ENCODE measurements at regions not wholly inside any gene's neighbourhood (a gene's known extent, or its start where the extent isn't known, plus 50 kb on each side); places are given as distances from the start of the nearest gene placed in this dataset.
"Not testable (repeated sequence)": the region's sequence is repeated elsewhere in the genome, so short reads cannot be mapped to it uniquely, and the experiment has no call there.

- DNase-seq (ENCODE audit: low spot score): no peak
- TF ChIP-seq CTCF (IDR thresholded peaks at IDR 0.05; ENCODE audit: extremely low read depth, insufficient read depth, missing control alignments): no peak
- in situ Hi-C loops (cut with MboI; ENCODE audit: low pct_unique_long_range_greater_than_20kb, low sequenced_read_pairs, unreplicated experiment): no loop called here
These were observed 98.6 kb downstream of the ZIC1 start for GRCh38 chr3:147507638-147508286.

- in situ Hi-C loops (cut with MboI; ENCODE audit: low pct_unique_long_range_greater_than_20kb, low sequenced_read_pairs, unreplicated experiment): no loop called here
- DNase-seq (ENCODE audit: low spot score): no peak
These were observed 100.3 kb downstream of the ZIC1 start for GRCh38 chr3:147509448-147509847.

GRCh38 chr3:147513785-147514184 lies 104.6 kb downstream of the ZIC1 start:
- in situ Hi-C loops (cut with MboI; ENCODE audit: low pct_unique_long_range_greater_than_20kb, low sequenced_read_pairs, unreplicated experiment): no loop called here
- DNase-seq (ENCODE audit: low spot score): no peak
- TF ChIP-seq CTCF (IDR thresholded peaks at IDR 0.05; ENCODE audit: extremely low read depth, insufficient read depth, missing control alignments): no peak

More at GRCh38 chr3:147509448-147509847, 100.3 kb downstream of the ZIC1 start:
- TF ChIP-seq CTCF (IDR thresholded peaks at IDR 0.05; ENCODE audit: extremely low read depth, insufficient read depth, missing control alignments): no peak

- in situ Hi-C loops (cut with MboI; ENCODE audit: low pct_unique_long_range_greater_than_20kb, low sequenced_read_pairs, unreplicated experiment): no loop called here
- TF ChIP-seq CTCF (IDR thresholded peaks at IDR 0.05; ENCODE audit: extremely low read depth, insufficient read depth, missing control alignments): no peak
These were observed 105.4 kb downstream of the ZIC1 start for GRCh38 chr3:147514366-147515160.

GRCh38 chr3:147518465-147518864 lies 109.3 kb downstream of the ZIC1 start:
- in situ Hi-C loops (cut with MboI; ENCODE audit: low pct_unique_long_range_greater_than_20kb, low sequenced_read_pairs, unreplicated experiment): no loop called here
- DNase-seq (ENCODE audit: low spot score): no peak
- no peak for TF ChIP-seq CTCF (IDR thresholded peaks at IDR 0.05; ENCODE audit: extremely low read depth, insufficient read depth, missing control alignments)

More at GRCh38 chr3:147514366-147515160, 105.4 kb downstream of the ZIC1 start:
- DNase-seq (ENCODE audit: low spot score): no peak

- no peak for TF ChIP-seq CTCF (IDR thresholded peaks at IDR 0.05; ENCODE audit: extremely low read depth, insufficient read depth, missing control alignments)
- DNase-seq (ENCODE audit: low spot score): no peak
- in situ Hi-C loops (cut with MboI; ENCODE audit: low pct_unique_long_range_greater_than_20kb, low sequenced_read_pairs, unreplicated experiment): no loop called here
These were observed 112.5 kb downstream of the ZIC1 start for GRCh38 chr3:147521646-147522045.

- in situ Hi-C loops (cut with MboI; ENCODE audit: low pct_unique_long_range_greater_than_20kb, low sequenced_read_pairs, unreplicated experiment); DNase-seq (ENCODE audit: low spot score): not testable (repeated sequence)
These were observed 113.6 kb downstream of the ZIC1 start for GRCh38 chr3:147522780-147523179.

Data from GM13977 (cell line).